NCI-H187 treated with DMSO at 0.1 percent for 48 hours (cell line): ENCODE measurements at regions not wholly inside any gene's neighbourhood (a gene's known extent, or its start where the extent isn't known, plus 50 kb on each side); places are given as distances from the start of the nearest gene placed in this dataset.
"Not testable (repeated sequence)": the region's sequence is repeated elsewhere in the genome, so short reads cannot be mapped to it uniquely, and the experiment has no call there.

Experiments
- DNase-seq: peaks from one replicate; lab custom pipeline; 2025; lab: John Stamatoyannopoulos, UW

DNA sequence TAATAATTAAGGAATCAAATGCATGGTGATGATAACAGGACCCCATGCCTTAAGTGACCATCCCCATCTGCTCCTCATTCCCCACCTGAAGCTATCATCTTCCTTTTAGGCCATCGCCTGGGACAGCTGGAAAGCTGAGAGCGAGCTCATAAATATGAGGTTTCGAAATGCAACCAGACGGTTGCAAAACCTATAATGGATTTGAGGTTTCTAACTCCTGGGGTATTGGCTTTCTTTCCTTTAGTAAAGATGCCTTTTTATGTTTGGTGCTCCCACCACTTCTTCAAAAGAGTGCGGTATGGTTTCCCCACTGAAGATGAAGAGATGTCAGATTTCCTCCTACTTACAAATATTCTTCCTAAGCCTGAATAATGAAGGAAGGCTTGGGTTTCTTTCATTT lies 1589.5 kb upstream of the PIK3C3 start:
- no peak for DNase-seq

DNA sequence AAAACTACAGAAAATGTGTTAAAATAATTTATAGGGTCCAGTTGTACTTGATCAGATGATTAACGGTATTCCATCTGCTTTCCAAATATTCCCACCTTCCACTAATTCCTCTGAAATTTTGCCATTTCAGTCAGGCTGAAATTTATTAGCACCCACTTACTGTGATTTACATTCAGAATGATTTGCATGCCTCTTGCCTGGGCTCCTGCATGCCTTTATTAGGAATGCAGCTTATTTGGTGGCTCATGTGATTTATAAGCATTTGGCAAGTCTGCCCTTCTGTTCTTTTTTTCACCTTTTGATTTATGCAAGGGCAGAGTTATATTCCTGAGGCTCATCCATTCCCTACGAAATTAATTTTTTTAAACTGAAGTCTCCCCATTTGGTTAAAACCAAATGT lies 1594.5 kb upstream of the PIK3C3 start:
- DNase-seq: no peak

DNA sequence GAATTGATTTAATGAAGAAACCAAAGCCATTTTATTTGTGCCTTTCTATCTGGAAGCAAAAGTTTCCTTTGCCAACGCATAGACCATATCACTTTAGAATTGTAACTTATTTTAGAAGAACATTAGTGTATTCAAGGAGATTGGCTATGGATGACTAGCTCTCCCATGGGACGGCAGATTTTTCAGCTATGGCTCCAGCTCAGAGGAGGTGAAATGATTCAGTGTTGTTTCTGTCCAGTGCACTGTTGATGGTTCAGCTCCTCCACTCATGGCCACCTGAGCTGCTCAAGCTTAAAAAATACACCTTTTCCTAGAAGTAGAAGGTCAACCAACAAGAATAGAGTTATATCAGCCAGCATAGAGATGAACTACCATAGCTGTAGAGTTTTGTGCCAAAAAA lies 1597.5 kb upstream of the PIK3C3 start:
- DNase-seq: no peak

DNA sequence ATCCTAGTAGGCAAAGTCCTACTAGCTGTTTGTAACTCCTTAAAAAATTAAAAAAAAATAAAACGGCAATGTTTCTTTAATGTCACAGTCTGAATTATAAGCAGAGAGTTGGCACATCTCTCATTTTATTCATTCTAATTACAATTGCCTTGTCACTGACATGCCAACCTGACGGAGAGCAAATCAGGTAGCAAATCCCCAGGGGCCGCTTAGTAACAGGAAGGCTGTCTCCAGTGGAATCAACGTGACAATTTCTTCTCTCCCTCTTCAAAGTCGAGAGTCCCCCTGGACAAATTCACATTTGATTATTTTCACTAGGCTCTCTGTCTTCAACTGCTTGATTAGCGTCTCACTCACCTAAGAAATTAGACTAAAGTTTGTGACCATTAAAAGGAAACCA lies 1598.9 kb upstream of the PIK3C3 start:
- no peak for DNase-seq

DNA sequence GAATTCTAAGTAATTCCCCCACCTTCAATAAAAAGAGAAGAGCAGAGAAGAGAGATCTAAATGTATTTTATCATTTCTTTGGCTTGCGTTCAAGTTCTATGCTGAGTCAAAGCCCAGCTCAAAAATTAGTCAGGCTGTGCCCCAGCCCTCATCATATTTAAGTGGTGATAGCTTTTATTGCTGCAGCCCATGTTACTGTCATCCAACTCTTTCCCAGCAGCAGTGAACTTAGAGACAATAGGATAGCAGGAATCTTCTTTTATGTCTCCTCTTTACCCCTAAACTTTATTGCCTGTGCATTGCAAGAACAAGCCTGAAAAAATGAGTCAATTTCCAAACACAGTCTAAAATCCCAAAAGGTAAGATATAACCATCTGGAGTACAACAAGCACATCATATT lies 1599.3 kb upstream of the PIK3C3 start:
- DNase-seq: no peak

DNA sequence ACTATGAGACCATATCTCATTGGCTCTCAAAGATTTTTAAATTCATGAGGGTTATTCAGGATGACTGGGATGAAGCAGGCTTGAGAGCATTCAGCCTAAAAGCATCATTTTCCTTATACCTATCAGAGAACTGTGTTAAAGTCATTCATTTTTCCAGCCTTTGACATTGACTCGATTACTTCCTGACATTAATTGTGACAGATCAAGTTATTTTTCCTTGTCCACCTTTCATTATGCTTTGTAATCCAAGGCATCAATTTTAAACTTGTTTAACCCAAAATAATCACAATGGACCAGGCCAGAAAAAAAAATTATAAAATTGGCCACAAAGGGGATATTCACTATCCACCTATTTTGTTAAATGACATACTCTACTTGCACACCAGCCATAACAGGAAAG lies 1606.8 kb upstream of the PIK3C3 start:
- no peak for DNase-seq

DNA sequence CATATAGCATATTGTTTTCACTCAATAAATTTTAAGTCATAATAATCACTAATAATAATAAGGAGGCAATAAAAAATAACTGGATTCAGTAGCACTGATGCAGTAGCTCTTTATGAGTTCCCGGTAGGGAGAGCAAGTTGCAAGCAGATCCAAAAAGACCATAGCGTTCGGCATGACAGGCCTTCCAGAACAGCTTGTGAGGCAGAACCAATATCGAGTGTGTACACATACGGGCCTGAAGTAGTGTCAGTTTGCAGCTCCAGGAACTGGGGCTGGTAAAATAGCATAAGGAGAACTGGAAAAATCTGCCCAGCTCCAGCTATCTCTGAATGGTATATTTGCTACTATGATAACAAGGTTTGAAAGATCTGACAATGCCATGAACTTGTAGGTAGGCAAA lies 1607.8 kb upstream of the PIK3C3 start:
- no peak for DNase-seq

DNA sequence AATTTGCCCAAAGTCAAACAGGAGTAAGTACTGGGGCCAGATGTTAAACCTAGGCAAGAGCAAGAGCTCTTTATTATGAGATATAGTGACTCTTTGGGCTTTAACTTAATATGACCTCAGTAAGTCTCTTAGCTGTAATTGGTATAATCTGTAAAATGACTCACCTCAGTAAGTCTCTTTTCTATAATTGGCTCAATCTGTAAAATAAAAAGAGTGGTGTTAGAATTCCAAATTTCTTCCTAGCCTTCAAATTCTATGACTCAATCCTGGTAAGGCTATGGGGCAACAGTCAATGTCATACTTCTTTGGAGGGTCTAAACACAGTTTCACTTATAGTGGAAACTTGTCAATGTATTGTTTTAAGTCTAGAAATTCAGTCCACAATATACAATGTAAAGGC lies 1608.9 kb upstream of the PIK3C3 start:
- DNase-seq: no peak

DNA sequence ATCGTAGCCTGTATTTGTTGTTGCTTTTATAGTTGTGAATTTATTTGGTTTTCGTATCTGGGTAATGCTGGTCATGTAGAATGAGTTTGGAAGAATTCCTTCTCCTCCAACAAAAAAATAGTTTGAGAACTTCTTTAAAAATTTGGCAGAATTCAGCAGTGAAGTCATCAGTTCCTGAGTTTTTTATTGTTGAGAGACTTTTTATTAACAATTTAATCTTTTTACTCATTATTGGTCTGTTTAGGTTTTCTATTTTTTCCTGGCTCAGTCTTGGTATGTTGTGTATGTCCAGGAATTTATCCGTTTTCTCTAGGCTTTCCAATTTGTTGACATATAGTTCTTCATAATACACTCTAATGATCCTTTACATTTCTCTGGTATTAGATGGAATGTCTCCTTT lies 1613.3 kb upstream of the PIK3C3 start:
- DNase-seq: no peak

DNA sequence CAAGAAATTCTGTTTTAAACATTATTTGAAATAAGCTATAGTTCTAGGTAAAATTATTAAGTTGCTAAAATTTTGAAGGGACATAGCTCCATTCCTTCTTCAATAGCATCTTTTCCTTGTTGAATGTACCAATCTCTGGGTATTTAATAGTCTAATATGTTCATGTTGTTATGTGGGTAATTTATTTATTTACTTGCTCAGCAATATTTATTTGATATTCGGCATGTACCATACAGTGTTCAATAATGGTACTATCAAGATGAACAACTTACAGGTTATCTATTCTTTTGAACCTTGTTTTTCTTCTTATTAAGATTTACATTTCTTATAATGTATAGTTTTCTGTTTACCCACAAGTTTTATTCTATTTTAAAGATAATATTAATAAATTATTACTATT lies 1616.8 kb upstream of the PIK3C3 start:
- DNase-seq: no peak

DNA sequence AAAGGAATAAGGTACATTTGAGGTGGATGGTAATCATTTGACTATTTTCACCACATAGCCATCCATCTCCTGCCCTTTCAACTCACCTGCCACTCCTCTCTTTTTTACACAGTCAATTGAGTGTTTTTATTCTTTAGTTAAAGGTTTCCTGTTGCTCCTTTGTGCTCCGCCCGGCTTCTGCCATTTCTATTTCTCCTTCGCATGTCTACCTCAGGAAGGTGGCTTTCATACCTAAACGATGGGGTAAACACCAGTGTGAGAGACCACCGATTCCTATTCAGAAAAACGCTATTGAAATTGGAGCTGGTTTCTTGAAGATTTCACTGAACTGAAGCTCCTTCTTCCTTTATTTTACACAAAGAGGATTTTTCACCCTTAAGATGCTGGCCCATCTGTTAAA lies 1628.0 kb upstream of the PIK3C3 start:
- DNase-seq: no peak

DNA sequence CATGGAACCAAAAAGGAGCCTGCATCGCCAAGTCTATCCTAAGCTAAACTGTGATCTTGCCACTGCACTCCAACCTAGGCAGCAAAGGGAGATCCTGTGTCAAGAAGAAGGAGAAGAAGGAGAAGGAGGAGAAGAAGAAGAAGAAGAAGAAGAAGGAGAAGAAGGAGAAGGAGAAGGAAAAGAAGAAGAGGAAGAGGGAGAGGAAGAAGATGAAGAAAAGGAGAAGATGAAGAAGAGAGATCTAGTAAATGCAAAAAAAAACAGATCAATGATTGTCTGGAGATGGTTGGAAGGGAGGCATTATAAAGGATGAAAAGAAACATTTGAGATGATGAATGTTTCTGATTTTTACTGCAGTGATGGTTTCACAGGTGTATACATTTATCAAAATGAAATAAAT lies 1629.0 kb upstream of the PIK3C3 start:
- no peak for DNase-seq

DNA sequence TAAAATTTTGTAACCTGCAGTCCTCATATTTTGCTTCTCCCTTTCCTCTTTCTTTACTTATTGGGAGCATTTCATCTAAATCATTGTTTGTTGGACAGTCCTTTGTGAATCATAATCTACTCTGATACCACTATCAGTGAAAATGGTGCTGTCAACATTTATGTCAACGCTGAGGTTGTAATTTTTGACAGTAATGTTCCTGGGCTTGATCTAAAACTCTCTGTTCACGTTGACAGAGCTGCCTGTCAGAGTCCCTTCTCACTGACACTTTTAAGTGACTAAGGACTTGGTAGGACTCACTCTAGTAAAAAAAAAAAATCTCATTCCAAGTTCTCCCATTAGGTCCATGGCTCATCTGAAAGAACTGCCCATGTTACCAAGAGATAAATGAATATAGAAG lies 1640.8 kb upstream of the PIK3C3 start:
- DNase-seq: no peak

DNA sequence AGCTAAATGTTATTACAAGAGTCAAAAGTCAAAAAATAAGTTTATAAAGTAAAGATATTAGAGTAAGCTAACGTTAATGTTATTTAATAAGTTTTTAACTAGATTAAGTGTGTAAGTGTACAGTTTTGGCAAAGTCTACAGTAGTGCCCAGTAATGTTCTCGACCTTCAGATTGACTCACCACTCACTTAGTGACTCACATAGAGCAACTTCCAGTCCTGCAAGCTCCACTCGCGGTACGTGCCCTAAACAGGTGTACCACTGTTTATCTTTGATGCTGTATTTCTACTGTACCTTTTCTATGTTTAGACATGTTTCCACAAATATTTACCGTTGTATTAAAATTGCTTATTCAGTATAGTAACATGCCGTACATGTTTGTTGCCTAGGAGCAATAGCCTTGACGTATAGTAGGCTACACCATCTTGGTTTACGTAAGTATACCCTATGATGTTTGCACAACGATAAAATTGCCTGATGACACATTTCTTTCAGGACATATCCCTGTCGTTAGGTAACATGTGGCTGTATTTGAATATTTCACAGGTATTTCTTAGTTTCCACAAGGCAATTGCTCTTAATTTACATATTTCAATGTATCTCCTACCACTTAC lies 1641.9 kb upstream of the PIK3C3 start:
- DNase-seq: no peak

DNA sequence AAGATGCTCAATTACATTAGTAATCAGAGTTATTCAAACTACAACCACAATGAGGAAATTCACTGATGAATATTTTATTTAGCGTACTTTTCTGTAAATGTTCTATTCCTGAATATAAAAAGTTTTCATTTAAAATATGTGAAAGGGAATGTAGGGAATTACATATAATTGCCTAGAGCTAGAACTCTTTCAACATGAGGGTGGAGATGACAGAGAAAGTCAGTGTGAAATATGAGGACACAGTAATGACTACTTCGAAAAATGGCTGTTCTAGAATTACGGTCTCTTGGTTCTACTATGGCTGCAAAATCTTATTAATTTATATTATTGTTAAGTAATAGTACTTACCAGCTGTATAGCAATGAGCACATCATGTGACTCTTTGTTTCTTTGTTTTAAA lies 1647.4 kb upstream of the PIK3C3 start:
- no peak for DNase-seq

DNA sequence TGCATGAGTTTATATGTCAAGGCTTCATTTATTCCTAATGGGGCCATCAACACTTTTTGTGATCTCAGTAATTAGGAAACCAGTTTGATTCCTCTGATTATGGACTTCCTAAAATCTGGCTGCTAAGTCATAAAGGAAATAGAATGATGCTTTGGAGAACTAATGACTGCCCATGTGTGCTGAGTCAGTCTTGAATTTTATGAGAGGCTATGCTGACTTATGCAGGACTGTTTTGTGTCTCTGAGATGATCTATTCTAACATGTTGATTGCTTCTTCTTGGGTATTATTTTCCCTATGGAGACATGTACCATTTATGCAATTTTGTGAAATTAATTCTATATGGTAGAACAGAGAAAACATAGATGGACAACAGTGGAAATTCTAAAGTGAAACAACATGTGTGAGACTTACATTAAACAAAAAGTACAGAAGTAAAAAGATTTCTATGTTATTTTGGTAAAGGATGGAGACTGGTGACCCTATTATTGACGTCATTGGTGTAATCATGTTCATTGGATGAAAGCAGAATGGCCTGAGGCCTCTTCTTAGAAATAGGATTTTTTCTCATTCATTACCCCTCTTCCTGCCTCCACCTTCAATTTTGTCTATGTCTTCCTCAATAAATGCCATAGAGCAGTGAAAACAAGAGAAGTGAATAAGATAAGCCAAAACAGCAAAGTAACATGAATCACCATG lies 1658.2 kb upstream of the PIK3C3 start:
- no peak for DNase-seq

DNA sequence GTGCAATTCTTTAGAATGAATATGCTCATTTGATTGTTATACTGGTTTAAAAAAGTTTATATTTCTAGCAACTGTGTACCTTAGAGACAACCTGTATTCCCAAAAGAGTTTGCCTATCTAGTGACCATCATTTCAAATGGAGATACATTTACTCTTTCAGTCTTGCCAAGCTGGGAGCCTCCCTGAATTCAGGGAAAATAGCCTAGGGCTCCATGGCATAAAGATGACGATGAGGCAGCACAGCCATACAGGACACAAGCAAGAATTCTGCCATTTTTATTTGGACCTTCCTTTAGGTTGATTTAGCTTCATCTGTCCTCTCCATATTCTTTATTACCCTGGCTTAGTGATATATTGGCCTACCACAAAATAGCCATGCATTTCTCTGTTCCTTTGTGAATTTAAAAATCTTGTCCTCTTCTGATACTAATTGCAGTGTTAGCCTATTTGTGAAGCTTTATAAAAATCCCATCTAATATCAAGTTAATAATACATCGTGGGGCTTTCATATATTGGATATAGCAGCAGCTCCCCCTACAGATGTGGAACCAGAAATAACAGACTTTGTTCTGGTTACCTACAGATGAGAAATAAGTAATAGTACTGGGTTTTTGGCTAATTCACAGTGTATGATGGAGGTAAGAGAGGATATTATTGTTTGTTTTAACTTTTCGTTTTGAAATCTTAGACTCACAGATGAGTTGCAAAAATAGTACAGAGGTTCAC lies 1661.9 kb upstream of the PIK3C3 start:
- DNase-seq: no peak

DNA sequence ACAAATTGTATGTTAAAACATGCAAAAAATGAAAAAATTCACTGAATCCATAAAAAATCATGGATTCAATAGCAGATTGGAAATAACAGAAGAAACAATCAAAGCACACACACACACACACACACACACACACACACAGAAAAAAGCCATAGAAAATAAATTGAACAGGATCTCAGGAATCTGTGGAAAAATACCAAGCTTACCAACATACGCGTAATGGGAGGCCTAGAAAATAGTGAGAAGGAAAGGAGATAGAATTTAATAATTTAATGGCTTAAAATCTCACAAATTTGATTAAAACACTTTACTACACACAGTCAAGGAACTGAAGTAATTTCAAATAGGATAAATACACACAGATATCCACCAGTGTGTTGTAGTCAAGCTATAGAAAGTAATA lies 1671.5 kb upstream of the PIK3C3 start:
- no peak for DNase-seq

DNA sequence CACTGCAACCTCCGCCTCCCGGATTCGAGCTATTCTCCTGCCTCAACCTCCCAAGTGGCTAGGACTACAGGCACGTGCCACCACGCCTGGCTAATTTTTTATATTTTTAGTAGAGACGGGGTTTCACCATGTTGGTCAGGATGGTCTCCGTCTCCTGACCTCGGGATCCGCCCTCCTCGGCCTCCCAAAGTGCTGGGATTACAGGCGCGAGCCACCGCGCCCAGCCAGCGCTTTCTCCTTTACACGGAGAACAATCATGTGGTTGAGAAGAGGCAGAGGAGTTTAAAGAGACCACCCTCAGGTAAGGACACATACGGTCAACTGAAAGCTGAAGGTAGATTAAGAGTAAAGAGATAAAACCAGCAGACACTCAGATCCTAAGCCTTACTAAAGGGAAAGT lies 1673.7 kb upstream of the PIK3C3 start:
- DNase-seq: not testable (repeated sequence)

DNA sequence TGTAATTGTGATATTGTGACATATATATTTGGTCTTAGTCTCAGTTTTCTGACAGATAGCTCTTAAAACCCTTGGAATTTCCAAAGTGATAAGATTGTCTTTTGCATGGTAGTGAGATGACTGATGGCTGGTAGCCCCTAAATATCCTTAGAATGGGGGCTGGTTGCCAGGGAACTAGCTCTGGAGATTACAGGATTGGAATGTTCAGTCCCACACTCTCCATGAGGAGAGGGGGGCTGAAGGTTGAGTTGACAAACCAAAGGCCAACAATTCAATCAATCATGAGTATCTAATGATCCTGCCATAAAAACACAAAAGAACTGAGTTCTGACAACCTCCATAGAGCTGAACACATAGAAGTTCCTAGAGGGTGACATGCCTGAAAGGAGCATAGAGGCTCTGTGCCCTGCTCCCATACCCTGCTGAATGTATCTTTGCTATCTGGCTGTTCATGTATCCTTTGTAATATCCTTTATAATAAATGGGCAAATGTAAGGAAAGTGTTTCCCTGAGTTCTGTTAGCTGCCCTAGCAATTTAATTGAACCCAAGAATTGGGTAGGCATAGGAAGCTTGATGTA lies 1680.3 kb upstream of the PIK3C3 start:
- no peak for DNase-seq

DNA sequence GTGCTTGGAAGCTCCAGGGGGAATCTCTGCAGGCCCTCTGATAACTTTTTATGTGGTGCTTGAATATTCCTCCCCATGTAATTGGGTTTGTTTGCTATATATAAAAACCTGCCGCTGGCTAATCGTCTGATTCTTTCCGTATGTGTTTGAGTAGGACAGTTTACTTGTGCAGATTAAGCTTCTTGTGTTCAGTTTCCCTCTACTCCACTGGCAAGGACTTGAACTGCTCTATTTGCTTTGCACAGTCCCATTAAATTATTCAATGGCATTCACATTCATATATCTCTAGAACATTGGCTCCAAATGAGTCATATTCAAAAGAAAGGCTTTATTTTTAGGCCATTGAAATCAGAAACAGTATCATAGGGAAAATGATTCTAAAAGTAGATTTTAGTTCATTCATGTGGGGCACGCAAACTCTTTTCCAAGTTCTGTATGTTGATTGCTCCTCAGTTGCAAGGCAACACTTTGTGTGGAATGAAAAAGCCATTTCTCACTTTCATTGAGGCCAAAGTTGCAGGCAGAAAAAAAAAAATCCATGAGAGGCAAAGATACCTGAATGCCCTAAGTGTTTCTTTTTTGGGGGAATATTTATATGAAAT lies 1682.3 kb upstream of the PIK3C3 start:
- no peak for DNase-seq

DNA sequence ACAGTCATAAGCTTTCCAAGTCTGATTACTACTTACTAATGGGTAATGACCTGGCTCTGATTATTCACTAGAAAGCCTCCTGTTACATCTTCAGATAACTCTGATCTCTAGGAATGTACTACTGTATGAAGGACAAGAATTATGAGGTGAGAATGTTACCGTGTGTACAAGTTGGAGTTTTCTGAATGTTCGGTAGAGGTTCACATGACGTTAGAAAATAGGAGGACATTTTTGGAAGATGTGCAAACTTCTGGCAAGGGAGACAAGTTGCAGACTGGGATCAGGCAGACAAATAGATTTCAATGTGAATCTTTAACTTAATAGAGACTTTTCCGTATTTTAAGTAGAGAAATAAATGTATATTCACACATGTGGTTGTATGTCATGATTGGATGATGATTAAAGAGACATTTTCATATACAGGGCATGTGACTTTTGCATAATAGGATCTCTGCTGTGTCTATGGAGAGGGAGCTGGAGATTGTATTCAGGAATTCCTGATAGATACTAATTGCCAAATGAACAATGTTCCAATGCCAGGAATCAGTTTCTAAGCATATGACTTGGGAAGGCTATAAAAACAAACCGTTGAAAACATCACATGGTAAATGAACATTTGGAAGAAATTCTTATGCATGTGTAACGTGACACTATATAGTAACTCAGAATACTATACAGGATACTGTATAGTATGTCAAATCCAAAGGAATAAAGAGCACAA lies 1695.8 kb upstream of the PIK3C3 start:
- no peak for DNase-seq
